NCI-H146 treated with DMSO at 0.1 percent for 48 hours (cell line): ENCODE measurements at regions not wholly inside any gene's neighbourhood (a gene's known extent, or its start where the extent isn't known, plus 50 kb on each side); places are given as distances from the start of the nearest gene placed in this dataset.
"Not testable (repeated sequence)": the region's sequence is repeated elsewhere in the genome, so short reads cannot be mapped to it uniquely, and the experiment has no call there.

Experiments used
- DNase-seq: peaks from one replicate; lab custom pipeline; 2025; ENCODE audit not compliant: unreplicated experiment; lab: John Stamatoyannopoulos, UW

DNA sequence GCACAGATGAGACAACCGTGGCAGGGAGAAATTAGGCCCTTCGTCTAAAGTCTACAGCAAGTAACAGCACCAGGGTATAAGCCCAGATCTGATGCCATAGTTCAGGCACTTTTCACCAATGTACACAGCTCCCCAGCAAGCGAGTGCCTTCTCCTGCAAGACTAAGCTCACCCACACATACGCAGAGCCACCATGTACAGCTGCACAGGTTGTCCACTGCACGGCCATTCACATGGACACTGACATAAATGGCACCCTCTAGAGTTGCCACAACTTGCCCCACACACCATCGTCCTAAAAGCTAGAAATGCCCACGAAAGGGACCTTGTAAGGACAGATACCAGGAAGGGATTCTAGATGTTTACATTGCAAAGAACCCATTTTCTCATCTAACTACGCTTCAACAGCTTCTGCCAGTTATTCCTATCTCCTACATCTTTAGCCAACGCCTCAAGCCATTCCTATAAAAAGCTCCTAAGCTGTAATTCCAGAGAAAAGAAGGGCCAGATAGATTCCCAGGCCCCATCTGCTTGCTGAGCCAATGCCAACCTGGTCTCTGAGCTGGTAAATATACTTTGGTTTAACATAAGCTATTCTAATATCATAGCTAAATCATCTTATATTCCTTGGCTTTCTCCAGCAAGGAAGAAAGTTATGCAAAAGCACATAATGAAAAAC is 174.0 kb upstream of the KAZN start:
- DNase-seq = no peak

DNA sequence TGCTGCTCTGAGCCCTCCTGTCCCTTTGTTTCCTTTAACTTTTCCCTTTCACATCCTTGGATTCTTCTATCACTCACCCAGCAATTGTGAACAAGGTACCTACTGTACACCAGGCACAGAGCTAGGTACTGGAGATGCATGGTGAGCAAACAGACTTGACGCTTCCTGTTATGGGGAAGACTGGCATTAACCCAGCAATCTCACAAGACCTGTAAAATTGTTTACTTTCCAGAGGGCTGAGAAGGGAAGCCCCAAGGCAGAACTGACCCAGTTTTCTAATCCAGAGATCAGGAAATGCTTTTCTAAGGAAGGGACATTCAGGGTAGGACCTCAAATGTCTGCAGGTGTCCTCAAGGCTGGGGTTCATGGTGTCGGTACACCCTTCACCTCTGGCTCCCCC is 171.6 kb upstream of the KAZN start:
- no peak for DNase-seq

DNA sequence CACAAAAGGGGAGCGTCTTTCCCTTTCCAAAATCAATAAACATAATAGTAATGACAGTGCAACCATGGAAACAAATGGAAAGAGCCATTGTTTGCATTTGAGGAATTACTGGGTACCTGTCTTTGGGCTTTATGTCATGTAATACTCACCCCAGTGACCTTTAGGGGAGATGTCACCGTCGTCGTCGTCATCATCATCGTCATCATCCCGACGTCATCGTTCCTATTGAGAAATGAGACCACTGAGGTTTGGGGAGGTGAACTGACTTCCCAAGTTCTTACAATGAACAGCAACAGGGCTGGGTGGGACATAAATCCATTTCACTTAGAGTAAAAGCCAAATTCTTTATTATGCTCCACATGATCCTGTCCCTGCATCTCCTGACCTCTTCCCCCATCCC is 168.9 kb upstream of the KAZN start:
- DNase-seq = no peak

DNA sequence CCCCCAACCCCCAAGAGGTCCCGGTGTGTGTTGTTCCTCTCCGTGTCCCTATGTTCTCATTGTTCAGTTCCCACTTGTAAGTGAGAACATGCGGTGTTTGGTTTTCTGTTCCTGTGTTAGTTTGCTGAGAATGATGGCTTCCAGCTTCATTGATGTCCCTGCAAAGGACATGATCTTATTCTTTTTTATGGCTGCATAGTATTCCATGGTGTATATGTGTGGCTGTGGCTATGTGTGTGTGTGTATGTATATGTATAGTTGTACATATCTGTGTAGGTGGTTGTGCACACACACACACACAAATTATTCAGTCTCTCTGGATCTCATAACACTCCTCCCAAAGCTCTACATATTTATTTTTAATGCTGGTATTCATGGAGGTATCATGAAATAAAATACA is 165.8 kb upstream of the KAZN start:
- DNase-seq = not testable (repeated sequence)

GRCh38 chr1:14435368-14436023 is 163.0 kb upstream of the KAZN start:
- DNase-seq = no peak

- DNase-seq = no peak
These were observed 161.0 kb upstream of the KAZN start for GRCh38 chr1:14437417-14437918.

GRCh38 chr1:14438127-14438769 is 160.2 kb upstream of the KAZN start:
- DNase-seq = no peak

DNA sequence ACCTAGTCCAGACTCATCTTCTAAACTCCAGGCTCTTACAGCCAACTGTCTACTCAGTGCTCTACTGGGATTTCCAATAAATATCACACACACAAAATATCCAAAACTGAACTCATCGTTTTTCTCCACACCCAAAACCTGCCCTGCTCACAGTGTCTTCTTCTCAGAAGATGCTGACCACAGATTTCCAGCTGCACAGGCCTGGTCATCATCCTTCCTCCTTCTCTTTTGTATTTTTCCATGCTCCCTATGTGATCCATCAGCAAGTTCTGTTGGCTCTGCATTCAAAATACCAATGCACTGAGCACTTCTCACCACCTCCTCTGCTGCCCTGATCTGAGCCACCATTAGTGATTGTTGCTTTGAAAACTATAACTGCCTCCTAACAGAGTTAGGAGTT is 159.5 kb upstream of the KAZN start:
- DNase-seq = no peak

DNA sequence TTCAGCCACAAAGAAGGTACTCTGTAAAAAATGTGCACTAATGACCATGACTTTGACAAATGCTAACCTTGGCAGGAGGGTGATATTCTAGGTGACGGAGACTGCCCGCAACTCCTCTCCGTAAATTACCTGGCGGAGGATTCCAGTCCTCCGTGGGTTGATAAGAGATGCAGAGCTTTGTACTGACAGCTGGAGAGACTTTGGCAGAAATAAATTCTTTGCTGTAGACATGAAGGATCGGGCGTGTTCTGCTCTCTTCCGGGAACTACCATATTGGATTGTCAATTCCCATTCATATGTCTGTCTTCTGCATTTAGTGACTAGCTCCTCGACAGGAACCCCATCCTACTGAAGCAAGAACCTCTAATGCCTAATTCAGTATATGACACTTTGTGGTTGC is 158.3 kb upstream of the KAZN start:
- no peak for DNase-seq

DNA sequence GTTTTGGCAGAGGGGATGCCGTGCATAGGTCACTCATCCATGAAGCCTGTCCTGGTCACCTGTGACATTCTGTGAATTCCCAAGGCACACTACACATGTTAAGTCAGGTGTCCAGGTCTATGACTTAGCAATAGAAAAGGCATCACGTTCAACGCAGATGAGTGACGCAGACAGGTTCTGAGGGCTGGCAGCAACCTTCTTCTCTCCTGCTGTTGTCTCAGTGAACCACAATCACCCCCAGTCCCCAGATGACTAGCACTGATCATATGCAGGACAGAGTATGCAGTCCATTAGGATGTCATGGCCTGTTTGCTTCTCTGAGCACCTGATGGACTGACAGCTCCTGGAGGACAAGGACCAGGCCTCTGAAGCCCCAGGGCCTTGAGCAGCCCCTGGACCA is 157.8 kb upstream of the KAZN start:
- DNase-seq = no peak

DNA sequence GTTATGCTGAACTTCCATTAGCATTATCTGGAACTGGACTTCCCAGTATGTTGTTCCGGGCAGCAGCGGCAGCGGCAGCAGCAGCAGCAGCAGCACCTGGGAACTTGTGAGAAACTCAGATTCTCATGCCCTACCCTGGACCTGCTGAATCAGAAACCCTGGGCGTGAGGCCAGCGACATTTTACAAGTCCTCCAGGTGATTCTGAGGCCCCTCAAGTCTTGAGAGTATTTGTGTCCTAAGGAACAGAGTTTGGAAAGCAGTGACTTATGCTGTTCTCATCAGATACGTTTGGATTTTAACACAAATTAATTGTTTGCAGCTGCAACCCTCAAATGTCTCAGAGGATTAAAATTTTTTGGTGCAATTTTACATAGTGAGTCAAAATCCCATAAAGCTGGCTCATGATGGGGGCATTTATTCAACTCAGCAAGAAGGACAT is 157.2 kb upstream of the KAZN start:
- no peak for DNase-seq

GRCh38 chr1:14442669-14443068 is 155.8 kb upstream of the KAZN start:
- DNase-seq = no peak

- DNase-seq = no peak
These were observed 155.2 kb upstream of the KAZN start for GRCh38 chr1:14443164-14443787.

GRCh38 chr1:14451217-14451616 is 147.3 kb upstream of the KAZN start:
- DNase-seq = no peak

DNA sequence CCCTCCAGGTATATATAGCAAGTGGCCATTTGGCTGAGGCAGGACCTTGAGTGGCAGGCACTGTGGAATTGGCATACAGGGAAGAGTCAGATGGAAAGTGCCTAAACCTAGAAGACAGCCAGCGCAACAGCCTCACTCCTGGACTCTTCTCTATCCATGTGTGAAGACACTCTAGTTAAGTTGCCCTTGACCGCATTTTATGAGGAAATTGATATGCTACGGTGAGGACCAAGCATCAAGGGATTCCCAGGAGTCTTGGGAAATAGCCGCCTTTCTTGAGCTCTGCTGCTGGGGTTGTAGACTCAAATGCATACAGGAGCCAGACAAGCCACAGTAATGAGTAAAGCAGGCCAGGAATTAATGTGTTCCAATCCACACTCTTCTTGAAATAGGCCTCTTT is 145.9 kb upstream of the KAZN start:
- DNase-seq = no peak

GRCh38 chr1:14460173-14460572 is 138.3 kb upstream of the KAZN start:
- DNase-seq = no peak

GRCh38 chr1:14462851-14463250 is 135.6 kb upstream of the KAZN start:
- DNase-seq = no peak

- DNase-seq = no peak
These were observed 132.5 kb upstream of the KAZN start for GRCh38 chr1:14466006-14466405.

- DNase-seq = no peak
These were observed 131.4 kb upstream of the KAZN start for GRCh38 chr1:14467112-14467511.

DNA sequence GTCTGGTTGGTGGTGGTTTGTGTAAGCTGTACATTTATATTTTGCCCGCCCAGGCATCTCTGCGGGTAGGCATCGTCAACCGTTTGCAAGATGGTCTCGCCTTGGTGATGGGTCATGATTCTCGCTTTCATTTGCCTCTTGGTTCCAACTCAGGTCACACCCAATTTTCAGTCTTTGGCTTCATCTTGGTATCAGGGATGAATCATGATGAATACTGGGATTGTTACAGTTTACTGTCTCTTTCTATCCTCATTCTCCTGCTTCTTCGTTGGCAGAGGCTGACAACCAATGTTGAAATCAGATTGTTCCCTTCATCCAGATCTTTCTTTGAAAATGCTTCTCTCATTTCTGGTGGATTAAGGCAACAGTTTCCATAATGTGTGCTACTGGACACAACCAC is 129.7 kb upstream of the KAZN start:
- DNase-seq = no peak

- DNase-seq = no peak
These were observed 127.7 kb upstream of the KAZN start for GRCh38 chr1:14470802-14471201.

- DNase-seq = no peak
These were observed 123.6 kb upstream of the KAZN start for GRCh38 chr1:14474856-14475255.
